NCI-H460 (cell line): ENCODE measurements at regions not wholly inside any gene's neighbourhood (a gene's known extent, or its start where the extent isn't known, plus 50 kb on each side); places are given as distances from the start of the nearest gene placed in this dataset.
"Not testable (repeated sequence)": the region's sequence is repeated elsewhere in the genome, so short reads cannot be mapped to it uniquely, and the experiment has no call there.

Experiments
- DNase-seq: peaks from one replicate; pipeline ENCODE4 v3.0.0-alpha.2; 2016; ENCODE audit warnings: low read depth; ENCODE audit errors: extremely low read depth

DNA sequence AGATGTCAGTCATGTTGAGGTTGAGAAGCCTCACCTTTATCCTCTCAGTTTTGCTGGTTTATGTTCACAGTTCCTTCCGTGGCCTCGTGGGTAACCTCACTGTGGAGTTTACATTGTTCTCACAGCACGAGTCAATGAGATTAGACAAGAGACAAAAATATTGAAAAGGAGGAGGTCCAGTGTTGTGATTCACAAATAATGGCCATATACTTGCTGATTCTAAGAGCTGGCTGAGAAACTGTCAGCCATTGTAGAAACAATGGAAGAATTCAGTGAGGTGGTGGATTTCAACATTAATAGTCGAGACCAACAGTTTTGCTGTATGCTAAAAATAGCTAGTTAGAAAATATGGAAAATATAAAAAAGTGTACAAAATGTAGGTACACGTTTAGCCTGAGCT, 176.4 kb upstream of the WSCD1 start:
- no peak for DNase-seq

DNA sequence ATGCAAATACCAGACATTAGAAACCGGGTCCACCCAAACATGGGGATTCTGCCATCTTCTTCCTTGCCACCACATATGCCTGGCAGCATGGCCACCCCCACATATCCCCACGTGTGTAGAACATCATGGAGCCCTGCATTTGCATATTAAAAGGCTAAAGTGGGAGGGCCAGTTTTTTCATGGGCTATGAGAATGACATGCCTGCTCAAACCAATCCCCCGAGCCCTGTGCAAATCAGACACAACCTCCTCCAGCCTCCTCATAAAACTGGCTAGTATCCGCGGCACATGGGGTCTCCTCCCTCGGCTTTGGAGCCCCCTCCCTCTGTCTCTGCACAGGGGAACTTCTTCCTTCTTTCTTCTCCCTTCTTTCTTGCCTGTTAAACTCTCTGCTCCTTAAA, 174.9 kb upstream of the WSCD1 start:
- no peak for DNase-seq

DNA sequence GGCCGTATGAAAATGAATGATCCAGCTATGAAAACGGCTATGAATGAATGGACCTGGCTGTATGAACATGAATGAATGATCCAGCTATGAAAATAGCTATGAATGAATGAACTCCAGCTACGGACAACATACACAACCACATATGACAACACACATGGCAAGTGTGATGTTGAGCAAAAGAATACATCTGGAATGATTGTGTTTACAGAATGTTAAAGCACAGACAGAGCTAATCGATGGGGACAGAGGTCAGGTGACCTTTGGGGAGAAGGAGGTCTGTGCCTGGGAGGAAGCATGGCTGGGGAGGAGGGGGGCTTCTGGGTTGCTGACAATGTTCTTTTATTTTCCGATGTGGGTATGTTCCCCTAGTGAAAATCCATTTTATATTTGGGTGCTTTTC, 174.0 kb upstream of the WSCD1 start:
- DNase-seq = no peak

DNA sequence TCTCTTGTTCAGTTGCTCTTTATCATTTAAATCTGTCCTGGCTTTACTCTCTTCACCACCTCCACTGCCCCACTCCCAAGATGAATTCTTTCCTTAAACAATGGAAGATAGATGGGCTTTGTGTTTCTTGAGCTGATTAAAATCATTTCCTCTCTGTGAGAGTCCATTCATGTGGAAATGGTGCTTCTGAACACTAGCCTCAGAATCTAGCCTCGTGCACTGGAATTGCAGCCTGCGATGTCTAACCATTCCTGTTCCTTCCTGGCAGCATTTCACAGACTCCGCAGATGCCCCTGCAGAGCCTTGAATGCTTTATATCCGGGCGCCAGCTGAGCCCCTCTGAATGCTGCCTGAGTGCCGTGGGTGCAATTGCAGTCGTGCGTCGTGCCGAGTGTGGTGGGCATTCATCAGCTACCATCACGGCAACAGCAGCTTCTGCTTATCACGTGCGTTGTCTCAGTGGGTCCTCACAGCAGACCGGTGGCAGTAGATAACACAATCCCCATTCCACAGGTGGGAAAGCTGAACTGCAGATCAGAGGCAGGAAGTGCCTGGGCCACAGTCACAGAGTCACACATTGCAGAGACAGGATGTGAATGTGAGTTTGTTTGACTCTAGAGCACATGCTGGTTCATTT, 172.8 kb upstream of the WSCD1 start:
- no peak for DNase-seq

DNA sequence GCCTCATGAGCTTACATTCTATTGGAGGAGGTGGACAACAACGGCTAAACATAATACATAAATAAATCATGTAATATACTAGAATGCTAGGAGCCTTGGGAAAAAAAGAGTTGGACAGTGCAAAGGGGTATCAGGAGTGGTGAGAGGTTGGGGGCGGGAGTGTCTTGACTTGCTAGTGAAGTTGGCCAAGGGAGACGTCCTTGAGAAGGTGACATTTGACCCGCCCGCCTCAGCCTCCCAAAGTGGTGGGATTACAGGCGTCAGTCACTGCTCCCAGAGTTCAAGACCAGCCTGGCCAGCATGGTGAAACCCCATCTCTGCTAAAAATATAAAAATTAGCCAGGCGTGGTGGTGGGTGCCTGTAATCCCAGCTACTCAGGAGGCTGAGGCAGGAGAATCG, 172.2 kb upstream of the WSCD1 start:
- not testable (repeated sequence) for DNase-seq

DNA sequence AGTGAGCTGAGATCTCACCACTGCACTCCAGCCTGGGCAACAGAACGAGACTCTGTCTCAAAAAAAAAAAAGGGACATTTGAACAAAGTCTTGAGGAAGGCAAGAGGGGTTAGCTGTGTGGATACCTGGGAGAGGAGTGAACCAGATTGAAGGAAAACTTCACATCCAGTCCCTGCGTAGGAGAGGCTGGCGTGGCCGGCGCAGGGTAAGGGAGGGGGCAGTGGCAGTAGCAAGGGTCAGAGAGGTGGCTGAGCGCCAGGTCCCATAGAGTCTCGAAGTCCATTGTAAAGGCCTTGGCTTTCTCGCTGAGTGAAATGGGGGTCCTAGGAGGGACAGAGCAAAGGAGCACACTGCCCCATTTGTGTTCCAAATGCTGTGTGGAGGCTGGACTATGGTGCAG, 171.8 kb upstream of the WSCD1 start:
- DNase-seq = no peak

DNA sequence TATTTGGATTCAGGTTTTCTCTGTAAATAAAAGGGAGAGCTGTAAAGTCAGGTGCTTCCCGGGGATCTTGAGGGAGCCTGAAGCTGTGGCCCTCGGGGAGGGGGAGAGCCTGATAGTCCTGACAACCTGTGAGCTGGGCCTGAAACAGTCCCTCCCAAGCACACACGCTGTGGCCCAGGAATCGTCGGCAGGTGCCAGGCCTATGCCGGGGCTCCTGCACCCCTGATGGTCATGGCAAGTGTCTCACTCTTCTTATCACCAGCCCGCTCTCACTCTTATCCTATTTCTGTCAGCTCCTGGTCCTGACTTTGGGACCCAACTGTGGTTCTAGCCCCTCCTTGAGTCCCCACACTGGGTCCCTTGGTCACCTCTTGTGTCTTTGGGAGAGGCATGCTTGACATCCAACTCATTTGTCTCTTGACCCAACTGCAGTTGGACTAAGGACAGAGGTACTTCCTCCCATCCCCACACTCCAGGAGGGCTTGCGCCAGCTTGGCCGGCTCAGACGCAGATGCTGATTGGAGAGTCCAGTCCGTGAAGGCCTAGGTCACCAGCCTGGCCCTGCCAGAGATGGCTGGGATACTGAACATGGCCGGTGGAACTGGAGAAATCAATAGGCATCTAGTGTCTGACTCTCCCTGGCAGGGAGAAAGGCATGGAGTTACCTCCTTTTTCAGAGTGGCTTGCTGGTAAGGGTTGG, 170.5 kb upstream of the WSCD1 start:
- DNase-seq = no peak

DNA sequence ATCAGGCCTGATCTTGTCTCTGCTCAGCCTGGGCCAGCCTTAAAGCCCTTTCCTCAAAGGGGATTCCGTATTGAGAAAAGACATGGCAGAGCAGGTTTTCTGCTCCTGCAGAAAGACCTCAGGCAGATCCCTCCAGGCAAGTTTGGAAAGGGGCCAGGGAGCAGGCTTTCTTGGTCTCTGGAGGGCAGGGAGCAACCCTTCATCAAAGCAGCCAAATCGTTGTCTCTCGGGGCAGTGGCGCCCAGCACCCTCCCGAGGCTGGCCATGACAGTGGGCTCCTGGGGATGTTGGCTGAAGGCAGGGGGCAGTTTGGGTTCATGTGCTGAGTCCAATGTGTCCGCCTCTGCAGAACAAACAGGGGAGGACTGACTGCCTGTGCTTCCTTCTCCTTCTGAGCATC, 168.4 kb upstream of the WSCD1 start:
- no peak for DNase-seq

DNA sequence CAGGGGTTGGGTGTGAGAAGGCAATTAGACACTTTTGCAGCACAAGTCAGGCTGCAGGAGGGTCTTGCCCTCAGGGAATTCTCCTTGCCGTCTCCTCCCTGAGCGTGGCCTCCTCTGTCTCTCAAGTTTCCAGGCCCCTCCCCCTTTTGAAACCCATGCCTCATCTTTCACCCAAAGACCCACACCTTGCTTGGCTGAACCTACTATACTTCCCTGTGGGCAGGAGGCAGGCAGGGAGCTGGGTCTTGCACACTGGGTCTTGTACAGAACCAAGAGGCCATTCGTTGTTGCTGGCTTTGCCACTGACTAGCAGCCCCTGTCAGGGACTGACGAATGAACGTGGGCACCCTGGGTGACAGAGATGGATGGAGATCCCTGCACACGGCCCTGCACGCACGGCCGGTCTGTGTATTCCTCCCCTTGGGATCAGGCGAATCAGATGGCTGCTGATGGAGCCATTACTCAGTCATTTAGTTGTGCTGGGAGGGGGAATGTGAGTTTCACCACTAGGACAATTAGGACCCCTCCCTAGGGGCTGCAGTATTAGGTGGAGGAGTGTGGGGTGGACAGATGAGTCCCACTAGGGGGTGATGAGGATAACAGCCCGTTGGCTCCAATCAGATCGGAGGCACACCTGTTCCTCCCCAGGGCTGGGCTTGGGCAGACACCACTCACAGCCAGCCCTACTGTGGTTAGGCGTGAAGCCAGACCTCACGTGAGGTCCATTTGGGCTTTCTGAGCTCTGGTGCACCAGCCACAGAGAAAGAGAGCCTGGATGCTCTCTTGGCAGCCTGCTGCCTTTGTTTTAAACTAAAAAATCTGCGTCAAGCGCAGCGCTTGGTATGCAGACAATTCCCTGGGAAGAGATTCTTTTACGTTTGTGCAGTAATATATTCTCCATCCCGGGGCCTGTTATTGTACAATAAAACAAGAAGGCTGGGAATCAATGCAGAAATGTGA, 167.7 kb upstream of the WSCD1 start:
- DNase-seq = no peak

DNA sequence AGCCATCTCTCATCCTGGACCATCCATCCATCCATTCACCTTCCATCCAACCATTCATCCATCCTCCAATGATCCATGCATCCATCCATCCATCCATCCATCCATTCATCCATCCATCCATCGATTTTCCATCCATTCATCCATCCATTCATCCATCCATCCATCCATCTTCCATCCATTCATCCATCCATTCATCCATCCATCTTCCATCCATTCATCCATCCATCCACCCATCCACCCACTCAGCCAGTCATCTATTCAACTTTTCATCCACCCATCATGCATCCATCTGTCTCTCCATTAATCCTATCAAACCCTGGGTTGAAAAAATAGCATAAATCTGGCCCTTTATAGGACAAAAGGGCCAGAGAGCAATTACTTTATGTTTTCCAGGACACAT, 158.3 kb upstream of the WSCD1 start:
- DNase-seq = no peak

DNA sequence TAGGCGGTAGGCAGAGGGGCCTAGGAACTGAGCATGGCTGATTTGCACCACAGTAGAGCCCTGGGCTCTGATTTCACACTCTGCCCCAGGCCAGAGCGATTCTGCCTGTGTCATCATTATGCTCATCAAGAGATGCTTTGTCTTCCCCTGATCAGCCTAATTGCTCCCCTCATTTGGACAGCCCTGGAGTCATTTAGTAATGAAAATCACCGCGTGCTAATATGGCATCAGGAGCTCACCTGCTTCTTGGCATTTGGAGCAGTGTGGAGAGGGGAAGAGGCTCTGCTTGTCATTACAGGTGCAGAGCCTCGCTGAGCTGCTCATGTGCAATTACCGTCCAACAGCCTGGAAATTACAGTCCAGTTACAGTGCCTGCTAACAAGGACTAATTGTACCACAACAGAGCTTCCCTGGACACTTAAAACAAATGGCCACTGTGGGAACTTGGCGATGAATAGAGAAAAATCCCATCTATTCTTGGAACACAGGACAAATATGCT, 157.1 kb upstream of the WSCD1 start:
- DNase-seq = no peak

DNA sequence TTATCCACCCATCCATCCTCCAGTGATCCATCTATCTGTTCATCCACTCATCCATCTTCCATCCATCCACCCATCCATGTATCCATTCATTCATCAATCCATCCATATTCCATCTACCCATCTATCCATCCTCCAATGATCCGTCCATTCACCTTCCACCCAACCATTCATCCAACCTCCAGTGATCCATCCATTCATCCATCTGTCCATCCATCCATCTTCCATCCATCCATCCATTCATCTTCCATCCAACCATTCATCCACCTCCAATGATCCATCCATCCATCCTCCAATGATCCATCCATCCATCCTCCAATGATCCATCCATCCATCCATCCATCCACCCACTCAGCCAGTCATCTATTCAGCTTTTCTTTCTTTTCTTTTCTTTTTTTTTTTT, 156.5 kb upstream of the WSCD1 start:
- DNase-seq = no peak

DNA sequence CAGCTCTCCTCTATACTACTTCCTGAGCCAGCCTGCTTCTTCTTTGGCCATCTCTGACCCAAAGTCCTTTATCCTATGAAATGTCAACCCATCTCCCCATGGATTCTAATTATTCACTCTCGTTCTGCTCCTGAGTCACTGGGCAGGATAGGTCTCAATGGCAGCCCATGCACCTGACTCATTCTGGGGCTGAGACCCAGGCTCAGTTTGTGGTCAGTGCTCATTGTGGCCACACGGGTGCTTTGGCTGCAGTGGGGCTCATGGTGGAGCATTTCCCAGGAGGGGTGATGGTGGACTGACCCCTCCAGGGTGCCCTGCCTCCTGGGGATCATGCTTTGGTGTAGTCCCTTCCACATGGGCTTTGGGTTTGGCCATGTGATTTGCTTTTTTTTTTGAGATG, 154.8 kb upstream of the WSCD1 start:
- no peak for DNase-seq

DNA sequence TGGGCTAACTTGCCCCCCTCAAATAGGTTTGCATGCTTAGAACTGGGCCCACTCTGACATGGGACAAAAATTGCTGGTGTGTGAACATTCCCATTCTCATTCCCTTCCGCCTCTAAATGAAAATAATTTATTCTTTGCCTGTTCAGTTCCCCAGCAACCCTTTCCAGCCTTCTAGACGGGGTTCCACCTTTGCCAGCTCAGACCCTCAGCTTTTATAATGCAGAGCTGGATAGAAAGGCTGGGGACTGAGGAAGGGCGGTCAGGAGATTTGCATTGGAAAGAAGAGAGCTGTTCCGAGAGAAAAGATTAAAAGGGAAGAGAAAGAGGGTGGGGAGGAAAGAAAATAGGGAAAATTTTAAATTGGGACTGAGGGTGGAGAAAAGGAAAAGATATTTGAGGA, 151.1 kb upstream of the WSCD1 start:
- no peak for DNase-seq

DNA sequence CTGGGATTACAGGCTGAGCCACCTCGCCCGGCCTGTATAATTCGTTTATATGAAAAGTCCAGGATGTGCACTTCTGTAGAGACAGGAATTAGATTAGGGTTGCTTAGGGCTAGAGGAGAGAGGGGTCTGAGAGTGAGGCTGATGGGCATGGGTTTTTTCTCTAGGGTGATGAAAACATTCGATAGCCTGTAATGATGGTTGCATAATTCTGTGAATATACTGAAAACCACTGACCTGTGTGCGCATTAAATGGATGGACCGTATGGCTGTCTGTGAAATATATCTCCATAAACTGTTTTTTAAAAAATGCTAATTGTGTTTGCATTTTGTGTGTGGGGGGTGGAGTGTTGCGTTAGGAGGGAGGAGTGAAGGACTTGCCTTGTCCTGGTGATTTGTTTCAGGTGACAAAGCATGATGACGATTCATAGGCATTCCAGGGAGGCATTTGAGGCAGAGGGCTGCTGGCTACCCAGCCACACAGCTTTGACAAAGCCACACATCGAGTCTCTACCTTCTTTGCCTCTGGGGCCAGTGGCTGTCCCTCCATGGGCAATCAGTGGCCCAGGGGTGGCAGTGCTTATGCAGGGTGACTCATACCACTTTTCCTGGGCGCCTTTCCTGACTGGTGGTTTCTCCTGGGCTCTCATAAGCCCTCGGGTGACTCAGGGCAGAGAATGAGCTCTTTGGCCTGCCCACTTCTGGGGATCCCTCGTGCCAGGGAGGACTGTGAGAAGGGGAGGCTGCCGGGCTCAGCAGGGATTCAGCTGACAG, 148.5 kb upstream of the WSCD1 start:
- DNase-seq = no peak

DNA sequence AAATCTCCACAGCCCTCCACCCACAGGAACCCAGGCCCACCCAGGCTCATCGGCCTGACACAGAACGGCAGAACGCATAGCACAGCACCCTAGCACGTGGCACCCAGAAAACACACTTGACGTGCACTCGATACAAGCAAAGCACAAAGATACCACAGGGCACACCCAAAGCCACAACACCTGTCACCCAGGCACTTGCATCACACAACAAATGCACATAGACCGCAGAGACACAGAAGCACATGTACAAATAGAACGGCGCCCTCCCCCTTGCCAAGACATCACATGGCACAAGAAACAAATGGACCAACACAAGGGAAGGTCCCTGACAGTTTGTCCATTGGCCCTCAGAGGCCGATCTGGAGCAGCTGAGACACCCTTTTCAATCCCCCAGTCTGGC, 147.7 kb upstream of the WSCD1 start:
- no peak for DNase-seq

DNA sequence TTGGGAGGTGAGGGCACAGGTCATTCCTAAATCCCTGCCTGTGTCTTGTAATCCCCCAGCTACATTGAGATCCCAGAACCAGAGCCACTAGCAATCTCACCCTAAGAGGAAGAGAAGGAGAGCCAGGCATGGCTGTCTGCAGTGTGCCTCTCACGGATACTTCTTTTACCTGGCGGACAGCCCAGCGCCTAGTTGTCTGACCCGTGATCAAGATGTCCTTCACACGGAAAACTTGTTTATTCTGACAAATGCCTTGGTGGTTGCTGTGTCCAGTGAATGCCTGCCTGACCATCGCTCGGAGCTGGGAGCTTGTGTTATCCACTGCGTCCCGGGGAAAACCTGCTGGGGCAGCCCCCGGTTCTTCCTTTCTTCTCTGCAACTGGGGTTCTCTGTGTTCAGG, 140.5 kb upstream of the WSCD1 start:
- DNase-seq = no peak

DNA sequence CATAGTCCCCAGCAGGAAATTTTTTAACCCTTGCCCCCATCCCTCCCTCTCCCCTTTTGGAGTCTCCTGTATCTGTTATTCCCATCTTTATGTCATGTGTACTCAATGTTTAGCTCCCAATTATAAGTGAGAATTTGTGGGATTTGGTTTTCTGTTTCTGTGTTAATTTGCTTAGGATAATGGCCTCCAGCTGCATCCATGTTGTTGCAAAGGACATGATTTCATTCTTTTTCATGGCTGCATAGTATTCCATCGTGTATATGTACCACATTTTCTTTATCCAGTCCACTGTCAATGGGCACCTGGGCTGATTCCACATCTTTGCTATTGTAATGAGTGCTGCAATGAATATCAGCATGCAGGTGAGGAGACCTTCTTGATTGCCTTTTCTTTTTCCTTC, 139.6 kb upstream of the WSCD1 start:
- DNase-seq = not testable (repeated sequence)

DNA sequence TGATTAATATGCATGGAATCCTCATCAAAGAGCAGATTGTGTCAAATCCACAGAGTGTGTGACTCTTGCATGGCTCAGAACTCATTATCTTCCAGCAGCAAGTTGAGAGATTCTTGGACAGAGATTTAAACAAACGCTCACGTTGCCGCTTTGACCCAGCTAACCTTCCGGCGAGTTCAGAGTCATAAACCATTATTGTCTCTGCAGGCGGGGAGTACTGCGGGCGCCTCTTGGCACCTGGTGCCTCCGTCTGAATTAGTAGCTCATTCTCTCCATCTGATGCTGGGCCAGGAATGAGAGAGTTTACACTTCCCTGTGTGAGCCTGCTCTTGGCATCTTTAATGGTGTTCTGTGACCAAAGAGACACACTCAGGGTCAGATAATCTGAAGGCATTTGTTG, 138.6 kb upstream of the WSCD1 start:
- DNase-seq = no peak

DNA sequence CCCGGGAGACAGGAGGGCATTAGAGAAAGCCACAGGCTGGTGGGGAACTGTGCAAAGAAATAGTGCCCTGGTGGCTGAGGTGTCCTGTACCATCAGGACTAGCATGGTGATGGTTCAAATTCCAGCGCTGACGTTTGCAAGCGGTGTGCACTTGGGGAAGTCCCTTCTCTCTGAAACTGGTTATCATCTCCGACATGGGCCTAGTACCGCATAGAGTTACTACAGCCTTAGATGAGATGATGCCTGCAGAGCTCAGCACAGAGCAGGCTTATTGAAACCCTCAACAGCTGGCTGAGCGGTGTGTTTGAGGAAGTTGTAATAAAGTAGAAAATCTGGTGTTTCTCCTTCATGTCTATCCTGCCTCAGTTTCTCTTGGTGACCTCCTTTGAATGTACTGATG, 136.7 kb upstream of the WSCD1 start:
- no peak for DNase-seq

DNA sequence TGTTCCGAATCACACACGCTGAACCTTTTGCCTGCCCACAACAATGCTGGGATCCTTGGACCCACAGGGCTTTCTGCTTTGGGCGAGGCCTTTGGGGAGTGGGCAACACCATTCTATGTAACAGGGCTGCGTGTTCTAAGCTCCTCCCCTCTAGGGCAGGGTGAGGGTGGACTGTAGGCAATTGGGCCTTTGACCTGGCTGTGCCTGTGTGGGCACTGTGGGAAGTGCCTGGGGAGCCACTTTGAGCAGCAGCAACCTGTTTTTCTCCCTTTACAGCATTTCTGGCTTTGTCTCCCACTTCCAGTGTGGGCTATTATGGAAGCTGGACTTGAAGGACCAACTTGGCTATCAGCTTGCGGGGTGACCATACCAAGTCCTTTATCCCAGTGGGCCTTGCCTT, 128.9 kb upstream of the WSCD1 start:
- DNase-seq = no peak
